H1 (cell line): ENCODE measurements at regions not wholly inside any gene's neighbourhood (a gene's known extent, or its start where the extent isn't known, plus 50 kb on each side); places are given as distances from the start of the nearest gene placed in this dataset.

Experiments
- JUN ChIP-seq: IDR thresholded peaks from 2 replicates; pipeline ENCODE4 v1.6.1; 2011; ENCODE audit warnings: low read depth, mild to moderate bottlenecking, improper control_type of control experiment, low read length
- KDM1A ChIP-seq: fragments of 200-600, 300-600 bp; sonication (generic); IDR thresholded peaks from 2 replicates; pipeline ENCODE4 v1.7.1; 2016; ENCODE audit warnings: mild to moderate bottlenecking, low read length, borderline replicate concordance
- PHF8 ChIP-seq: fragments of 200-600 bp; sonication (generic); conservative IDR thresholded peaks from 2 replicates; pipeline ENCODE4 v1.7.1; 2012; ENCODE audit warnings: low read depth, mild to moderate bottlenecking, inconsistent platforms, low read length, moderate library complexity
- RAD21 ChIP-seq, 2 experiments: IDR thresholded peaks in 1 of 2; conservative IDR thresholded peaks in 1 of 2; 2 replicates each; pipeline ENCODE4 v1.6.1; 2011; ENCODE audit warnings: low read depth in 2 of 2, low read length in 2 of 2, improper control_type of control experiment in 1 of 2, inconsistent platforms in 1 of 2, mild to moderate bottlenecking in 1 of 2, moderate library complexity in 1 of 2
- SUZ12 ChIP-seq: fragments of 200-600 bp; sonication (generic); IDR thresholded peaks from 2 replicates; pipeline ENCODE4 v1.6.1; 2012; ENCODE audit warnings: mild to moderate bottlenecking, inconsistent platforms, low read length, moderate library complexity, mixed read lengths

DNA sequence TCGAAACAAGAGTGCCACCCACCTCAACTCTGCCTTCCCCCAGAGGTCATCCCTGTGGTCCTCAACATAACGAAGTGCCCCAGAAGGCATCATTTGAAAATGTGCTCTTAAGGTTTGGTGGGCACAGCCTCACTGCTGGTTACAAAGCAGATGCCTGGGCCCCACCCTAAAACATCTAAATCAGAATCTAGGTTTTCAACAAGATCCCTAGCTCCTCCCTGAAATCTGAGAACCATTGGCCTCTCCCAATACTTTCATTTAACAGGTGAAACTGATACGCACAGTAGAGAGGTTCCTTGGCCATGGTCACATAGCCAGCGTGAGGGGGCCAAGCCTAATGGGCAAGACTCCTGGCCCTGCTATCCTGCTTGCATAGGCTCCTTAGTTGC lies 376.2 kb upstream of the CLINT1 start (continued):
- TF ChIP-seq SUZ12 (no peak), RAD21 (IDR thresholded peaks at IDR 0.05 in 1 of 2, conservative IDR thresholded peaks at IDR 0.05 in 1 of 2; ENCODE audit: low read depth in 2 of 2, low read length in 2 of 2) (no peak), JUN (no peak), KDM1A (no peak), PHF8 (no peak)
